Panc1 (cell line): ENCODE measurements at regions not wholly inside any gene's neighbourhood (a gene's known extent, or its start where the extent isn't known, plus 50 kb on each side); places are given as distances from the start of the nearest gene placed in this dataset.

ENCODE experiments used
- ATAC-seq: fragments of 200-7000 bp; cut with Tn5 transposase; 2 replicates; pipeline ENCODE4 v1.9.1; 2020; ENCODE audit warnings: mild to moderate bottlenecking, moderate library complexity
- BruUV-seq: library from RNA; stranded (reverse); fragments of 400-500 nt; replicated peaks from 2 replicates; lab custom pipeline; 2021; lab: Mats Ljungman, UMichigan
- CTCF ChIA-PET: fragments of 300-600 bp; sonication (Branson Sonifier 250); formaldehyde crosslinking; loops from one replicate; lab custom pipeline; 2022; ENCODE audit warnings: antibody characterized with exemption; lab: Charles Lee
- POLR2A ChIA-PET: fragments of 300-600 bp; sonication (Branson Sonifier 250); formaldehyde crosslinking; loops from one replicate; lab custom pipeline; 2022; ENCODE audit warnings: antibody characterized with exemption; lab: Charles Lee
- DNase-seq: peaks from one replicate; pipeline ENCODE4 v3.0.0-alpha.2; 2010; ENCODE audit warnings: low read depth, low spot score
- H3K27ac ChIP-seq: 2 replicates; pipeline ENCODE4 v1.5.1; 2011; ENCODE audit warnings: mild to moderate bottlenecking, low read length, inconsistent platforms
- H3K27me3 ChIP-seq: fragments of 200-500 bp; sonication (Bioruptor generic); 2 replicates; pipeline ENCODE4 v1.6.0; 2014; ENCODE audit warnings: low read length, inconsistent platforms; ENCODE audit not compliant: control insufficient read depth, insufficient read depth
- H3K36me3 ChIP-seq: fragments of 200-500 bp; sonication (Bioruptor generic); 2 replicates; pipeline ENCODE4 v1.5.1; 2014; ENCODE audit warnings: inconsistent platforms, mild to moderate bottlenecking, low read length, moderate library complexity; ENCODE audit not compliant: control insufficient read depth, insufficient read depth
- H3K4me1 ChIP-seq: 2 replicates; pipeline ENCODE4 v1.5.1; 2011; ENCODE audit warnings: inconsistent platforms, mild to moderate bottlenecking, low read length, moderate library complexity; ENCODE audit not compliant: control insufficient read depth, insufficient read depth
- H3K4me3 ChIP-seq, 2 experiments: 2 replicates each; pipeline ENCODE4 v1.5.1; 2011 to 2012; ENCODE audit warnings: low read depth in 2 of 2, low read length in 2 of 2, mild to moderate bottlenecking in 2 of 2, inconsistent platforms in 1 of 2, moderate library complexity in 1 of 2
- H3K9me3 ChIP-seq: fragments of 200-500 bp; sonication (Bioruptor generic); 2 replicates; pipeline ENCODE4 v1.5.1; 2014; ENCODE audit warnings: low read depth, mild to moderate bottlenecking, inconsistent platforms, low read length, moderate library complexity; ENCODE audit not compliant: control insufficient read depth, insufficient read depth
- POLR2AphosphoS5 ChIP-seq: IDR thresholded peaks from 2 replicates; pipeline ENCODE4 v1.6.1; 2012; ENCODE audit warnings: mild to moderate bottlenecking, low read depth, low read length, moderate library complexity
- SIN3A ChIP-seq: IDR thresholded peaks from 2 replicates; pipeline ENCODE4 v1.6.1; 2012; ENCODE audit warnings: low read depth, mild to moderate bottlenecking, low read length, moderate library complexity, borderline replicate concordance; ENCODE audit not compliant: insufficient read depth
- TCF7L2 ChIP-seq: IDR thresholded peaks from 2 replicates; pipeline ENCODE4 v1.6.1; 2011; ENCODE audit warnings: mild to moderate bottlenecking, low read depth, low read length, inconsistent platforms
- in situ Hi-C: cut with HindIII; loops from 2 replicates; pipeline ENCODE4 v1.10.0; 2016; ENCODE audit warnings: low sequenced_read_pairs, low pct_unique_long_range_greater_than_20kb
- intact Hi-C: fragments of 100-400 bp; cut with micrococcal nuclease; formaldehyde crosslinking; loops from one replicate; pipeline ENCODE4 v1.10.0; 2022; ENCODE audit not compliant: unreplicated experiment
- TF ChIP-seq, protein P1 (sequence below): fragments of 450-650 bp; IDR thresholded peaks from 2 replicates; pipeline ENCODE4 v1.5.1; 2017; ENCODE audit warnings: mild to moderate bottlenecking
- TF ChIP-seq, protein P2 (sequence below), 2 experiments: IDR thresholded peaks; 2 replicates each; pipeline ENCODE4 v1.6.1; 2011 to 2012; ENCODE audit warnings: low read depth in 2 of 2, control low read depth in 1 of 2, low read length in 1 of 2, mild to moderate bottlenecking in 1 of 2, moderate library complexity in 1 of 2; ENCODE audit not compliant: insufficient read depth in 1 of 2

DNA sequence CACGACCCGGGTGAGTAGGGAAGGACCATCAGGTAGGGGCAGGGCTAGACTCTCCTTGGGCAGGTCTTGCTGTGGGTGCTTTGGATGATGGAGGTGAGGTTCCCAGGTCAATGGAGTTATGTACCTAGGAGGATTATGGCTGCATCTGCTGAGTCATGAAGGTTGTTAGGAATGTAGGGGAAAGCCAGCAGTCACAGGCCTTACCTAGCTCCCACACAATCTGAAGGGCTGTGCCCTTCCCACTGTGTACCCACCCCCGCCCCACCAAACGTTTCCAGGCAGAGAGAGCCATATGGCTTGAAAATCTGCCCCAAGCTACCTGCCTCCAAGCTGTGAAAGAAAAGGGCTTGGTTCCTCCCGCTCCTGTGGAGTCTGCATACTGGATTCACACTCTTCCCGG, 573.4 kb upstream of the DPPA4 start:
- POLR2A ChIA-PET = no interaction called here
- ATAC-seq (no peak), DNase-seq (no peak)
- H3K4me1 ChIP-seq = no peaks in the 10 kb centered on the region
- no peak for TF ChIP-seq POLR2AphosphoS5
- TF ChIP-seq, protein P1, sequence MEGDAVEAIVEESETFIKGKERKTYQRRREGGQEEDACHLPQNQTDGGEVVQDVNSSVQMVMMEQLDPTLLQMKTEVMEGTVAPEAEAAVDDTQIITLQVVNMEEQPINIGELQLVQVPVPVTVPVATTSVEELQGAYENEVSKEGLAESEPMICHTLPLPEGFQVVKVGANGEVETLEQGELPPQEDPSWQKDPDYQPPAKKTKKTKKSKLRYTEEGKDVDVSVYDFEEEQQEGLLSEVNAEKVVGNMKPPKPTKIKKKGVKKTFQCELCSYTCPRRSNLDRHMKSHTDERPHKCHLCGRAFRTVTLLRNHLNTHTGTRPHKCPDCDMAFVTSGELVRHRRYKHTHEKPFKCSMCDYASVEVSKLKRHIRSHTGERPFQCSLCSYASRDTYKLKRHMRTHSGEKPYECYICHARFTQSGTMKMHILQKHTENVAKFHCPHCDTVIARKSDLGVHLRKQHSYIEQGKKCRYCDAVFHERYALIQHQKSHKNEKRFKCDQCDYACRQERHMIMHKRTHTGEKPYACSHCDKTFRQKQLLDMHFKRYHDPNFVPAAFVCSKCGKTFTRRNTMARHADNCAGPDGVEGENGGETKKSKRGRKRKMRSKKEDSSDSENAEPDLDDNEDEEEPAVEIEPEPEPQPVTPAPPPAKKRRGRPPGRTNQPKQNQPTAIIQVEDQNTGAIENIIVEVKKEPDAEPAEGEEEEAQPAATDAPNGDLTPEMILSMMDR = no peak
- TF ChIP-seq, protein P2, sequence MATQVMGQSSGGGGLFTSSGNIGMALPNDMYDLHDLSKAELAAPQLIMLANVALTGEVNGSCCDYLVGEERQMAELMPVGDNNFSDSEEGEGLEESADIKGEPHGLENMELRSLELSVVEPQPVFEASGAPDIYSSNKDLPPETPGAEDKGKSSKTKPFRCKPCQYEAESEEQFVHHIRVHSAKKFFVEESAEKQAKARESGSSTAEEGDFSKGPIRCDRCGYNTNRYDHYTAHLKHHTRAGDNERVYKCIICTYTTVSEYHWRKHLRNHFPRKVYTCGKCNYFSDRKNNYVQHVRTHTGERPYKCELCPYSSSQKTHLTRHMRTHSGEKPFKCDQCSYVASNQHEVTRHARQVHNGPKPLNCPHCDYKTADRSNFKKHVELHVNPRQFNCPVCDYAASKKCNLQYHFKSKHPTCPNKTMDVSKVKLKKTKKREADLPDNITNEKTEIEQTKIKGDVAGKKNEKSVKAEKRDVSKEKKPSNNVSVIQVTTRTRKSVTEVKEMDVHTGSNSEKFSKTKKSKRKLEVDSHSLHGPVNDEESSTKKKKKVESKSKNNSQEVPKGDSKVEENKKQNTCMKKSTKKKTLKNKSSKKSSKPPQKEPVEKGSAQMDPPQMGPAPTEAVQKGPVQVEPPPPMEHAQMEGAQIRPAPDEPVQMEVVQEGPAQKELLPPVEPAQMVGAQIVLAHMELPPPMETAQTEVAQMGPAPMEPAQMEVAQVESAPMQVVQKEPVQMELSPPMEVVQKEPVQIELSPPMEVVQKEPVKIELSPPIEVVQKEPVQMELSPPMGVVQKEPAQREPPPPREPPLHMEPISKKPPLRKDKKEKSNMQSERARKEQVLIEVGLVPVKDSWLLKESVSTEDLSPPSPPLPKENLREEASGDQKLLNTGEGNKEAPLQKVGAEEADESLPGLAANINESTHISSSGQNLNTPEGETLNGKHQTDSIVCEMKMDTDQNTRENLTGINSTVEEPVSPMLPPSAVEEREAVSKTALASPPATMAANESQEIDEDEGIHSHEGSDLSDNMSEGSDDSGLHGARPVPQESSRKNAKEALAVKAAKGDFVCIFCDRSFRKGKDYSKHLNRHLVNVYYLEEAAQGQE (IDR thresholded peaks at IDR 0.05; ENCODE audit: insufficient read depth in 1 of 2, low read depth in 2 of 2, low read length in 1 of 2) = no peak
- TF ChIP-seq TCF7L2 = no peak
- TF ChIP-seq SIN3A = no peak
- no TSS peak for BruUV-seq
- no peaks in the 10 kb centered on the region; the same call in 1 of the 2 replicates for H3K9me3 ChIP-seq
- intact Hi-C loops (no loop called here), in situ Hi-C loops (no loop called here)
- H3K4me3 ChIP-seq = no peak overlapping the region
- no peak overlapping the region for H3K27ac ChIP-seq
- H3K27me3 ChIP-seq = no peaks in the 10 kb centered on the region
- no peaks in the 10 kb centered on the region for H3K36me3 ChIP-seq
- CTCF ChIA-PET = no interaction called here

DNA sequence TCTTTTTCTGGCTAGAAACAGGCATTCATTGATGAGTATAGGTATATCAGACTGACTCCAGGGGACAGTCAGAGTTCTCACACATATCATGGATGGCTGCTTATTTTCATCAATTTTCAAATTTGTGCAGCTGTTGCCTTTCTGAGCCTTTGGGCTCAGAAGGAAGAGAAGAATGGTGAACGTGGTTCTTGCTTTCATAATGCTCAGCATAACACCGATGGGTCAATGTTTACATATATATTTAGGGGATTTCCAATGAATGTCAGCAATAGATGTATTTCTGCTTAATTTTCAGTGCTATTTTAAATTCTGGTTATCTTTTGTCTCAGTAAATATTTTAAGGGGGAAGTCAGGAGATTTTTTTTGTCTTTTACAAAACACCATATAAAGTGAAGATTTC, 581.4 kb upstream of the DPPA4 start:
- H3K27me3 ChIP-seq = no peaks in the 10 kb centered on the region
- H3K36me3 ChIP-seq = no peaks in the 10 kb centered on the region
- ATAC-seq (no peak), DNase-seq (no peak)
- POLR2A ChIA-PET = no interaction called here
- H3K9me3 ChIP-seq = no peaks in the 10 kb centered on the region
- intact Hi-C loops (no loop called here), in situ Hi-C loops (no loop called here)
- no peak overlapping the region for H3K27ac ChIP-seq
- no TSS peak for BruUV-seq
- CTCF ChIA-PET = no interaction called here
- no peak overlapping the region for H3K4me3 ChIP-seq
- TF ChIP-seq SIN3A (no peak), TCF7L2 (no peak), POLR2AphosphoS5 (no peak)
- TF ChIP-seq, protein P1 = no peak
- TF ChIP-seq, protein P2 (IDR thresholded peaks at IDR 0.05; ENCODE audit: insufficient read depth in 1 of 2, low read depth in 2 of 2, low read length in 1 of 2) = no peak
- H3K4me1 ChIP-seq = no peaks in the 10 kb centered on the region
